Testis (tissue), 2 donors: ENCODE measurements at regions not wholly inside any gene's neighbourhood (a gene's known extent, or its start where the extent isn't known, plus 50 kb on each side); places are given as distances from the start of the nearest gene placed in this dataset.

Source experiments
- POLR2A ChIP-seq: fragments of 450-650 bp; IDR thresholded peaks from one replicate; pipeline ENCODE4 v1.6.1; 2017; ENCODE audit warnings: antibody characterized with exemption, mild to moderate bottlenecking, moderate library complexity
- TF ChIP-seq, protein P1 (sequence below), 3 experiments: fragments of 450-650 bp in 2 of 3; fragments of 200-600 bp in 1 of 3; sonication (generic) in 1 of 3; IDR thresholded peaks; one replicate each; pipeline ENCODE4 v1.5.1; 2016 to 2019; ENCODE audit warnings: antibody characterized with exemption in 3 of 3, mild to moderate bottlenecking in 2 of 3, moderate library complexity in 1 of 3

DNA sequence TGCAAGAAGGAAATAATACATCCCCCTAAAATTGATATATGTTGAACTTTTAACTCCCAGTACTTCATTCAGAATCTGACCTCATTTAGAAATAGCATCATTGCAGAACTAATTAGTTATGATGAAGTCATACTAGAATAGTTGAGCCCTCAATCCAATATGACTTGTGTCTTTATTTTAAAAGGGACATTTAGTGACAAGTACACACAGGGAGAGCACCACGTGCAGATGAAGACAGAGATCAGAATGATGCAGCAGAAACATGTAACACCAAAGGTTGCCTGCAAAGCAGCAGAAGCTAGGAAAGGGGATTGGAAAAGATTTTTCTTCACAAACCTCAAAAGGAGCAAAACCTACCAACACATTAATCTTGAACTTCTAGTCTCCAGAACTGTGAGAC, 2602.5 kb downstream of the PCDH9 start:
- TF ChIP-seq, protein P1, sequence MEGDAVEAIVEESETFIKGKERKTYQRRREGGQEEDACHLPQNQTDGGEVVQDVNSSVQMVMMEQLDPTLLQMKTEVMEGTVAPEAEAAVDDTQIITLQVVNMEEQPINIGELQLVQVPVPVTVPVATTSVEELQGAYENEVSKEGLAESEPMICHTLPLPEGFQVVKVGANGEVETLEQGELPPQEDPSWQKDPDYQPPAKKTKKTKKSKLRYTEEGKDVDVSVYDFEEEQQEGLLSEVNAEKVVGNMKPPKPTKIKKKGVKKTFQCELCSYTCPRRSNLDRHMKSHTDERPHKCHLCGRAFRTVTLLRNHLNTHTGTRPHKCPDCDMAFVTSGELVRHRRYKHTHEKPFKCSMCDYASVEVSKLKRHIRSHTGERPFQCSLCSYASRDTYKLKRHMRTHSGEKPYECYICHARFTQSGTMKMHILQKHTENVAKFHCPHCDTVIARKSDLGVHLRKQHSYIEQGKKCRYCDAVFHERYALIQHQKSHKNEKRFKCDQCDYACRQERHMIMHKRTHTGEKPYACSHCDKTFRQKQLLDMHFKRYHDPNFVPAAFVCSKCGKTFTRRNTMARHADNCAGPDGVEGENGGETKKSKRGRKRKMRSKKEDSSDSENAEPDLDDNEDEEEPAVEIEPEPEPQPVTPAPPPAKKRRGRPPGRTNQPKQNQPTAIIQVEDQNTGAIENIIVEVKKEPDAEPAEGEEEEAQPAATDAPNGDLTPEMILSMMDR (IDR thresholded peaks at IDR 0.05), result no peak
- TF ChIP-seq POLR2A, result no peak
